MM.1S (cell line): ENCODE measurements at regions not wholly inside any gene's neighbourhood (a gene's known extent, or its start where the extent isn't known, plus 50 kb on each side); places are given as distances from the start of the nearest gene placed in this dataset.

Experiments
- DNase-seq: peaks from one replicate; pipeline ENCODE4 v3.0.0-alpha.2; 2015
- H2AFZ ChIP-seq: fragments of 300-600 bp; sonication (generic); 2 replicates; pipeline ENCODE4 v1.6.0; 2016; ENCODE audit warnings: antibody characterized with exemption, low read length
- H3F3A ChIP-seq: fragments of 300-600 bp; sonication (generic); 2 replicates; pipeline ENCODE4 v1.6.1; 2016; ENCODE audit warnings: mild to moderate bottlenecking, antibody characterized with exemption, low read length, moderate library complexity, mixed read lengths; ENCODE audit not compliant: insufficient read depth
- H3K27ac ChIP-seq: fragments of 300-600 bp; sonication (generic); 2 replicates; pipeline ENCODE4 v1.5.1; 2016; ENCODE audit warnings: mild to moderate bottlenecking, low read length
- H3K27me3 ChIP-seq: fragments of 300-600 bp; sonication (generic); replicated peaks from 2 replicates; pipeline ENCODE4 v1.6.0; 2016; ENCODE audit warnings: low read length; ENCODE audit not compliant: insufficient read depth
- H3K36me3 ChIP-seq: fragments of 300-600 bp; sonication (generic); replicated peaks from 2 replicates; pipeline ENCODE4 v1.6.1; 2016; ENCODE audit warnings: mild to moderate bottlenecking, low read length, mixed read lengths; ENCODE audit not compliant: insufficient read depth
- H3K4me1 ChIP-seq: fragments of 300-600 bp; sonication (generic); 2 replicates; pipeline ENCODE4 v1.6.1; 2016; ENCODE audit warnings: low read length, mixed read lengths
- H3K4me2 ChIP-seq: fragments of 300-600 bp; sonication (generic); 2 replicates; pipeline ENCODE4 v1.6.0; 2016; ENCODE audit warnings: low read depth, low read length
- H3K4me3 ChIP-seq: fragments of 300-600 bp; sonication (generic); 2 replicates; pipeline ENCODE4 v1.5.1; 2016; ENCODE audit warnings: low read length, mixed read lengths
- H3K79me2 ChIP-seq: fragments of 300-600 bp; sonication (generic); 2 replicates; pipeline ENCODE4 v1.6.1; 2016; ENCODE audit warnings: mixed run types, low read length, mixed read lengths
- H3K9ac ChIP-seq: fragments of 300-600 bp; sonication (generic); 2 replicates; pipeline ENCODE4 v1.6.1; 2016; ENCODE audit warnings: low read length, mixed read lengths
- H3K9me2 ChIP-seq: fragments of 300-600 bp; sonication (generic); replicated peaks from 2 replicates; pipeline ENCODE4 v1.6.1; 2016; ENCODE audit warnings: mild to moderate bottlenecking, low read length, mixed read lengths; ENCODE audit not compliant: insufficient read depth
- H3K9me3 ChIP-seq: fragments of 300-600 bp; sonication (generic); replicated peaks from 2 replicates; pipeline ENCODE4 v1.6.1; 2016; ENCODE audit warnings: mild to moderate bottlenecking, low read length, mixed read lengths; ENCODE audit not compliant: insufficient read depth
- H4K20me1 ChIP-seq: fragments of 300-600 bp; sonication (generic); 2 replicates; pipeline ENCODE4 v1.6.1; 2016; ENCODE audit warnings: mild to moderate bottlenecking, low read length, moderate library complexity, mixed read lengths; ENCODE audit not compliant: insufficient read depth
- CTCF ChIP-seq: fragments of 300-600 bp; sonication (generic); IDR thresholded peaks from 2 replicates; pipeline ENCODE4 v1.5.1; 2016; ENCODE audit warnings: antibody characterized with exemption, low read length, mixed read lengths
- EZH2 ChIP-seq: fragments of 300-600 bp; sonication (generic); optimal IDR thresholded peaks from 2 replicates; pipeline ENCODE3; 2017; ENCODE audit warnings: low read depth, mild to moderate bottlenecking, antibody characterized with exemption, low read length, mixed read lengths
- EZH2phosphoT487 ChIP-seq: fragments of 300-600 bp; sonication (generic); IDR thresholded peaks from 2 replicates; pipeline ENCODE4 v1.6.1; 2018; ENCODE audit warnings: antibody characterized with exemption, low read length

- H4K20me1 ChIP-seq = no peaks in the 10 kb centered on the region
- no peak overlapping the region for H3K4me3 ChIP-seq
- H3F3A ChIP-seq = no peaks in the 10 kb centered on the region
- no peak for DNase-seq
- H3K27ac ChIP-seq = no peak overlapping the region
- H3K4me2 ChIP-seq = no peak overlapping the region
- TF ChIP-seq EZH2 = no peak
- no peak for TF ChIP-seq CTCF
- TF ChIP-seq EZH2phosphoT487 = no peak
- H3K27me3 ChIP-seq = no peaks in the 10 kb centered on the region
- no peaks in the 10 kb centered on the region for H3K4me1 ChIP-seq
- H3K79me2 ChIP-seq = no peaks in the 10 kb centered on the region
- no peaks in the 10 kb centered on the region for H3K9me3 ChIP-seq
- no peak overlapping the region for H3K9ac ChIP-seq
- no peaks in the 10 kb centered on the region for H3K9me2 ChIP-seq
- H3K36me3 ChIP-seq = no peaks in the 10 kb centered on the region
- no peak overlapping the region for H2AFZ ChIP-seq
These were observed 279.5 kb upstream of the DKK2 start for GRCh38 chr4:107315584-107315983.

- no peaks in the 10 kb centered on the region for H3K9me2 ChIP-seq
- no peaks in the 10 kb centered on the region for H3K79me2 ChIP-seq
- TF ChIP-seq EZH2phosphoT487 (no peak), EZH2 (no peak), CTCF (no peak)
- H4K20me1 ChIP-seq = no peaks in the 10 kb centered on the region
- no peaks in the 10 kb centered on the region for H3F3A ChIP-seq
- no peak overlapping the region for H3K4me2 ChIP-seq
- no peaks in the 10 kb centered on the region for H3K36me3 ChIP-seq
- H2AFZ ChIP-seq = no peak overlapping the region
- DNase-seq = no peak
- no peaks in the 10 kb centered on the region for H3K4me1 ChIP-seq
- H3K9me3 ChIP-seq = no peaks in the 10 kb centered on the region
- no peak overlapping the region for H3K9ac ChIP-seq
- no peak overlapping the region for H3K4me3 ChIP-seq
- H3K27ac ChIP-seq = no peak overlapping the region
- H3K27me3 ChIP-seq = no peaks in the 10 kb centered on the region
These were observed 278.0 kb upstream of the DKK2 start for GRCh38 chr4:107314156-107314555.

GRCh38 chr4:107312366-107312765 is 276.3 kb upstream of the DKK2 start:
- Histone ChIP-seq H3F3A (no peaks in the 10 kb centered on the region), H3K4me2 (no peak overlapping the region)
- TF ChIP-seq EZH2phosphoT487 = no peak
- no peak for TF ChIP-seq CTCF
- TF ChIP-seq EZH2 = no peak

More at GRCh38 chr4:107312366-107312765, 276.3 kb upstream of the DKK2 start:
- no peak for DNase-seq
- Histone ChIP-seq H3K9ac (no peak overlapping the region), H4K20me1 (no peaks in the 10 kb centered on the region), H3K27ac (no peak overlapping the region), H3K9me2 (no peaks in the 10 kb centered on the region), H3K79me2 (no peaks in the 10 kb centered on the region), H3K4me3 (no peak overlapping the region), H3K4me1 (no peaks in the 10 kb centered on the region), H3K36me3 (no peaks in the 10 kb centered on the region), H3K9me3 (no peaks in the 10 kb centered on the region), H2AFZ (no peak overlapping the region), H3K27me3 (no peaks in the 10 kb centered on the region)
